Activated CD8-positive, alpha-beta memory T cell treated with anti-CD3 and anti-CD28 coated beads for 4 hours (primary cell): ENCODE measurements at regions not wholly inside any gene's neighbourhood (a gene's known extent, or its start where the extent isn't known, plus 50 kb on each side); places are given as distances from the start of the nearest gene placed in this dataset.
"Not testable (repeated sequence)": the region's sequence is repeated elsewhere in the genome, so short reads cannot be mapped to it uniquely, and the experiment has no call there.

Experiments used
- DNase-seq, 2 donors: peaks; one replicate each; pipeline ENCODE4 v3.0.0-alpha.2; 2020; ENCODE audit warnings: low read depth in 2 of 2

- DNase-seq, result no peak
Measured at GRCh38 chr2:195572895-195573683, 83.9 kb upstream of the SLC39A10 start.

GRCh38 chr2:195570329-195570728 is 86.7 kb upstream of the SLC39A10 start:
- DNase-seq, result no peak

- DNase-seq, result no peak
Measured at GRCh38 chr2:195569255-195569654, 87.8 kb upstream of the SLC39A10 start.

GRCh38 chr2:195564625-195565135 is 92.3 kb upstream of the SLC39A10 start:
- DNase-seq, result not testable (repeated sequence)

- no peak for DNase-seq
Measured at GRCh38 chr2:195563857-195564512, 93.0 kb upstream of the SLC39A10 start.

GRCh38 chr2:195562570-195563566 is 94.2 kb upstream of the SLC39A10 start:
- DNase-seq, result no peak

- DNase-seq, result no peak
Measured at GRCh38 chr2:195561116-195561921, 95.7 kb upstream of the SLC39A10 start.

- no peak for DNase-seq
Measured at GRCh38 chr2:195560209-195560895, 96.7 kb upstream of the SLC39A10 start.

GRCh38 chr2:195559431-195559914 is 97.6 kb upstream of the SLC39A10 start:
- DNase-seq, result peak; percentile 46 to 68

- DNase-seq, result no peak
Measured at GRCh38 chr2:195555971-195556370, 101.1 kb upstream of the SLC39A10 start.

- no peak for DNase-seq
Measured at GRCh38 chr2:195552581-195552980, 104.4 kb upstream of the SLC39A10 start.

GRCh38 chr2:195548198-195548940 is 108.7 kb upstream of the SLC39A10 start:
- DNase-seq, result no peak

- not testable (repeated sequence) for DNase-seq
Measured at GRCh38 chr2:195547268-195547840, 109.7 kb upstream of the SLC39A10 start.

GRCh38 chr2:195545811-195546210 is 111.2 kb upstream of the SLC39A10 start:
- no peak for DNase-seq

GRCh38 chr2:195543902-195544894 is 112.8 kb upstream of the SLC39A10 start:
- no peak for DNase-seq

GRCh38 chr2:195543063-195543462 is 114.0 kb upstream of the SLC39A10 start:
- DNase-seq, result no peak

- DNase-seq, result no peak
Measured at GRCh38 chr2:195542067-195542466, 115.0 kb upstream of the SLC39A10 start.

- DNase-seq, result no peak
Measured at GRCh38 chr2:195538937-195539336, 118.1 kb upstream of the SLC39A10 start.
